HepG2 (cell line): ENCODE measurements at regions not wholly inside any gene's neighbourhood (a gene's known extent, or its start where the extent isn't known, plus 50 kb on each side); places are given as distances from the start of the nearest gene placed in this dataset.
"Not testable (repeated sequence)": the region's sequence is repeated elsewhere in the genome, so short reads cannot be mapped to it uniquely, and the experiment has no call there.

Experiments used
- ATAC-seq: fragments of 200-7000 bp; cut with Tn5 transposase; 3 replicates; pipeline ENCODE4 v1.9.1; 2020; ENCODE audit warnings: mild to moderate bottlenecking, moderate library complexity
- BruUV-seq: library from RNA; stranded (reverse); fragments of 400-500 nt; replicated peaks from 2 replicates; lab custom pipeline; 2021; lab: Mats Ljungman, UMichigan
- CTCF ChIA-PET: fragments of 300-600 bp; formaldehyde crosslinking; extraction: SDS; loops from one replicate; lab custom pipeline; 2021; ENCODE audit warnings: low total read pairs, inconsistent platforms, low intra/inter-chr PET ratio; lab: Yijun Ruan, JAX
- POLR2A ChIA-PET: fragments of 350-600 bp; sonication (Branson Sonifier 250); formaldehyde crosslinking; loops from one replicate; lab custom pipeline; 2020; ENCODE audit warnings: antibody characterized with exemption, inconsistent platforms; lab: Yijun Ruan, JAX
- DNase-seq: peaks from one replicate; pipeline ENCODE4 v3.0.0-alpha.2; 2015; ENCODE audit warnings: low spot score
- FAIRE-seq: peaks from 3 replicates; lab custom pipeline; 2011; peaks lifted over from hg19 to GRCh38; lab: Jason Lieb, UNC
- H2AFZ ChIP-seq: one replicate; pipeline ENCODE4 v1.6.1; 2011; ENCODE audit warnings: low read length, inconsistent platforms
- H3K27ac ChIP-seq: fragments of 300-600 bp; 3 replicates; pipeline ENCODE4 v1.8.0; 2011; ENCODE audit warnings: mixed run types, mild to moderate bottlenecking, mixed read lengths, low read length, inconsistent platforms; ENCODE audit not compliant: insufficient read depth; ENCODE audit errors: extremely low read length
- H3K27me3 ChIP-seq, 2 experiments: fragments of 200-600 bp in 1 of 2; 2 replicates in 1 of 2; 3 replicates in 1 of 2; pipeline versions ENCODE4 v1.6.0 to v1.8.0; 2011; ENCODE audit warnings: low read length in 2 of 2, mild to moderate bottlenecking in 2 of 2, moderate library complexity in 2 of 2, inconsistent platforms in 1 of 2; ENCODE audit not compliant: insufficient read depth in 2 of 2, control insufficient read depth in 1 of 2
- H3K36me3 ChIP-seq, 2 experiments: fragments of 200-600 bp in 1 of 2; replicated peaks in 1 of 2; 2 replicates in 1 of 2; 3 replicates in 1 of 2; pipeline versions ENCODE4 v1.5.1 to v1.8.0; 2011; ENCODE audit warnings: low read length in 2 of 2, inconsistent platforms in 1 of 2; ENCODE audit not compliant: insufficient read depth in 2 of 2, control insufficient read depth in 1 of 2
- H3K4me1 ChIP-seq: 2 replicates; pipeline ENCODE4 v1.5.1; 2012; ENCODE audit warnings: low read length, inconsistent platforms; ENCODE audit not compliant: insufficient read depth
- H3K4me2 ChIP-seq: 2 replicates; pipeline ENCODE4 v1.6.0; 2011; ENCODE audit warnings: low read depth, low read length, inconsistent platforms
- H3K4me3 ChIP-seq, 3 experiments: fragments of 200-600 bp in 1 of 3; sonication (generic), shearing (Covaris generic) in 1 of 3; replicated peaks in 1 of 3; 2 replicates each; pipeline ENCODE4 v1.5.1; 2011 to 2016; ENCODE audit warnings: low read length in 3 of 3, inconsistent platforms in 2 of 3, low read depth in 2 of 3, mild to moderate bottlenecking in 2 of 3, control low read depth in 1 of 3, mixed read lengths in 1 of 3; ENCODE audit not compliant: insufficient read depth in 1 of 3
- H3K79me2 ChIP-seq: one replicate; pipeline ENCODE4 v1.6.1; 2011; ENCODE audit warnings: low read length, inconsistent platforms; ENCODE audit not compliant: insufficient read depth
- H3K9ac ChIP-seq: 2 replicates; pipeline ENCODE4 v1.6.0; 2011; ENCODE audit warnings: mild to moderate bottlenecking, low read depth, low read length, inconsistent platforms; ENCODE audit not compliant: insufficient read depth
- H3K9me3 ChIP-seq: 2 replicates; pipeline ENCODE4 v1.5.1; 2012; ENCODE audit warnings: mild to moderate bottlenecking, low read length
- H4K20me1 ChIP-seq: 2 replicates; pipeline ENCODE4 v1.6.0; 2011; ENCODE audit warnings: inconsistent platforms, mild to moderate bottlenecking, low read length, moderate library complexity; ENCODE audit not compliant: insufficient read depth
- HMG20B ChIP-seq: conservative IDR thresholded peaks from 2 replicates; pipeline ENCODE4 v1.6.1; 2016; ENCODE audit warnings: missing genetic modification reagents, missing compliant biosample characterization
- ISL2 ChIP-seq: sonication (generic); formaldehyde crosslinking; IDR thresholded peaks from 2 replicates; pipeline ENCODE4 v1.5.0; 2020; ENCODE audit warnings: missing genetic modification reagents
- KDM6A ChIP-seq: IDR thresholded peaks from 2 replicates; pipeline ENCODE4 v1.6.1; 2016; ENCODE audit warnings: low read depth
- MLX ChIP-seq: IDR thresholded peaks from 2 replicates; pipeline ENCODE4 v1.6.1; 2016
- RFX1 ChIP-seq: fragments of 450-650 bp; IDR thresholded peaks from 2 replicates; pipeline ENCODE4 v1.6.1; 2017
- TBL1XR1 ChIP-seq: fragments of 150-350 bp; IDR thresholded peaks from 2 replicates; pipeline ENCODE4 v1.6.1; 2014; ENCODE audit warnings: borderline replicate concordance, low read length; ENCODE audit not compliant: partially characterized antibody
- TCF12 ChIP-seq, 2 experiments: fragments of 450-650 bp in 1 of 2; sonication (generic) in 1 of 2; formaldehyde crosslinking in 1 of 2; IDR thresholded peaks; 2 replicates each; pipeline versions ENCODE4 v1.6.1 to v1.8.0; 2017 to 2022; ENCODE audit warnings: antibody characterized with exemption in 1 of 2, mild to moderate bottlenecking in 1 of 2, missing genetic modification reagents in 1 of 2, moderate library complexity in 1 of 2
- ZMYM2 ChIP-seq: sonication (generic); formaldehyde crosslinking; IDR thresholded peaks from 2 replicates; pipeline ENCODE4 v1.8.0; 2022; ENCODE audit warnings: mild to moderate bottlenecking, missing genetic modification reagents
- ZNF333 ChIP-seq: sonication (generic); formaldehyde crosslinking; IDR thresholded peaks from 2 replicates; pipeline ENCODE4 v1.4.0; 2020; ENCODE audit warnings: mild to moderate bottlenecking, missing genetic modification reagents, borderline replicate concordance
- ZNF574 ChIP-seq: sonication (generic); formaldehyde crosslinking; IDR thresholded peaks from 2 replicates; pipeline ENCODE4 v1.4.0; 2020; ENCODE audit warnings: missing genetic modification reagents
- ZNF639 ChIP-seq: conservative IDR thresholded peaks from 2 replicates; pipeline ENCODE4 v1.6.1; 2018; ENCODE audit warnings: missing genetic modification reagents
- WGBS: methylation state at CpG from one replicate; pipeline ENCODE4 v1.1.6; 2017; ENCODE audit warnings: low lambda C conversion rate; 5-methylcytosine and 5-hydroxymethylcytosine counted together
- in situ Hi-C: cut with HindIII; loops from 2 replicates; pipeline ENCODE4 v1.10.0; 2017; ENCODE audit warnings: low pct_unique_long_range_greater_than_20kb; ENCODE audit not compliant: extremely low pct_ligation_motif_present
- intact Hi-C: fragments of 100-400 bp; cut with micrococcal nuclease; formaldehyde crosslinking; loops from one replicate; pipeline ENCODE4 v1.10.0; 2022; ENCODE audit not compliant: unreplicated experiment
- TF ChIP-seq, protein P1 (sequence below): IDR thresholded peaks from 2 replicates; pipeline ENCODE4 v1.6.1; 2018; ENCODE audit warnings: missing genetic modification reagents
- TF ChIP-seq, protein P2 (sequence below): IDR thresholded peaks from 2 replicates; pipeline ENCODE4 v1.6.1; 2016; ENCODE audit warnings: missing compliant biosample characterization, missing genetic modification reagents, borderline replicate concordance

GRCh38 chr2:109677121-109677731, 63.1 kb downstream of the SOWAHC start:
- Histone ChIP-seq H3K27ac (peak overlapping the region; percentile 70), H3K4me1 (peaks cover 83% of the 10 kb centered on the region), H3K4me3 (peak overlapping the region in 1 of 3 experiments; percentile 50; a peak in 2 of 6 replicates), H3K4me2 (peak overlapping the region; percentile 71), H3K9ac (peak overlapping the region; percentile 53)
- CTCF ChIA-PET; BruUV-seq; H4K20me1 ChIP-seq; H3K9me3 ChIP-seq; H2AFZ ChIP-seq; H3K79me2 ChIP-seq; H3K27me3 ChIP-seq; in situ Hi-C loops; H3K36me3 ChIP-seq; TF ChIP-seq TCF12 (IDR thresholded peaks at IDR 0.05): not testable (repeated sequence)
- intact Hi-C loops: loop anchor here (2.0 kb wide), 2 partner anchors 14 to 32 kb away; no protein-coding TSS in a partner anchor
- ATAC-seq: peak; percentile 69
- 2% methylated on average over 7 of the region's 7 CpGs for WGBS
- FAIRE-seq: peak; percentile 74
- POLR2A ChIA-PET: interaction anchor here (0.9 to 8.9 kb wide), 11 partner anchors 10 to 131 kb away, joined by 3 to 125 read pairs (median 4); partner anchors contain the start of genes SEPTIN10 and SOWAHC
- DNase-seq: peak; percentile 95
- TF ChIP-seq RFX1: peak; percentile 34; the same call in 1 of the 2 replicates
- TF ChIP-seq TCF12 (CRISPR knock-in tag; IDR thresholded peaks at IDR 0.05): 0 out of 2 replicates have a peak, but pooled peaks have one; percentile 46
- 0 out of 2 replicates have a peak, but pooled peaks have one; percentile 20 for TF ChIP-seq MLX (CRISPR knock-in tag)
- TF ChIP-seq ZNF333: 0 out of 2 replicates have a peak, but pooled peaks have one; percentile 26
- peak; percentile 76; the same call in 1 of the 2 replicates for TF ChIP-seq HMG20B
- TF ChIP-seq ZNF574: peak; percentile 49
- TF ChIP-seq, protein P1, sequence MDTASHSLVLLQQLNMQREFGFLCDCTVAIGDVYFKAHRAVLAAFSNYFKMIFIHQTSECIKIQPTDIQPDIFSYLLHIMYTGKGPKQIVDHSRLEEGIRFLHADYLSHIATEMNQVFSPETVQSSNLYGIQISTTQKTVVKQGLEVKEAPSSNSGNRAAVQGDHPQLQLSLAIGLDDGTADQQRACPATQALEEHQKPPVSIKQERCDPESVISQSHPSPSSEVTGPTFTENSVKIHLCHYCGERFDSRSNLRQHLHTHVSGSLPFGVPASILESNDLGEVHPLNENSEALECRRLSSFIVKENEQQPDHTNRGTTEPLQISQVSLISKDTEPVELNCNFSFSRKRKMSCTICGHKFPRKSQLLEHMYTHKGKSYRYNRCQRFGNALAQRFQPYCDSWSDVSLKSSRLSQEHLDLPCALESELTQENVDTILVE (CRISPR knock-in tag): peak; percentile 47; the same call in 1 of the 2 replicates
- TF ChIP-seq KDM6A (CRISPR knock-in tag): peak; percentile 83
- TF ChIP-seq ZMYM2: peak; percentile 30; the same call in 1 of the 2 replicates
- TF ChIP-seq ZNF639 (CRISPR knock-in tag): 0 out of 2 replicates have a peak, but pooled peaks have one; percentile 21
- TF ChIP-seq, protein P2, sequence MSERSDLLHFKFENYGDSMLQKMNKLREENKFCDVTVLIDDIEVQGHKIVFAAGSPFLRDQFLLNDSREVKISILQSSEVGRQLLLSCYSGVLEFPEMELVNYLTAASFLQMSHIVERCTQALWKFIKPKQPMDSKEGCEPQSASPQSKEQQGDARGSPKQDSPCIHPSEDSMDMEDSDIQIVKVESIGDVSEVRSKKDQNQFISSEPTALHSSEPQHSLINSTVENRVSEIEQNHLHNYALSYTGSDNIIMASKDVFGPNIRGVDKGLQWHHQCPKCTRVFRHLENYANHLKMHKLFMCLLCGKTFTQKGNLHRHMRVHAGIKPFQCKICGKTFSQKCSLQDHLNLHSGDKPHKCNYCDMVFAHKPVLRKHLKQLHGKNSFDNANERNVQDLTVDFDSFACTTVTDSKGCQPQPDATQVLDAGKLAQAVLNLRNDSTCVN: peak; percentile 94
- peak; percentile 57 for TF ChIP-seq TBL1XR1
- peak; percentile 88 for TF ChIP-seq ISL2
